GM19239 (cell line): ENCODE measurements at regions not wholly inside any gene's neighbourhood (a gene's known extent, or its start where the extent isn't known, plus 50 kb on each side); places are given as distances from the start of the nearest gene placed in this dataset.

Experiments used
- DNase-seq: peaks from one replicate; pipeline ENCODE4 v3.0.0; 2011; ENCODE audit warnings: low spot score; ENCODE audit not compliant: insufficient read length
- FAIRE-seq: peaks from 2 replicates; lab custom pipeline; 2011; peaks lifted over from hg19 to GRCh38; lab: Jason Lieb, UNC

DNA sequence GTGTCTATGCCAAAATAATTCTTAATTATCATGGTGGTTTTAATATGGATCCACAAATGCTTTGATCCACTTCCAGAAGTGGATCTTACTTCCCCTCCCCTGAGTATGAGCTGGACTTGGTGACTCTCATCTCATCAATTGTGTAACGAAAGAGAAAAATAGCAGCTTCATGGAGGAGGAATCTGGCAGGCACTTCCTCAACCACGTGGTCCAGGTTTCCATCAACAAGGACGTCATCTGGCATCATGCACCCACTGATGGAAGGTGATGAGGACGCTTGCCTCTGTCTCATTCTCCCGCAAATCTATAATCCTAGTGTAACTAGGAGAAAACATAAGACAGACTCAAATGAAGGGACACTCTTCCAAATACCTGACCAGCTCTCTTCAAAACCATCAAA lies 54.6 kb upstream of the S1PR3 start:
- FAIRE-seq = no peak
- DNase-seq = no peak

GRCh38 chr9:88937248-88937647 lies 54.0 kb upstream of the S1PR3 start:
- FAIRE-seq (no peak), DNase-seq (no peak)

DNA sequence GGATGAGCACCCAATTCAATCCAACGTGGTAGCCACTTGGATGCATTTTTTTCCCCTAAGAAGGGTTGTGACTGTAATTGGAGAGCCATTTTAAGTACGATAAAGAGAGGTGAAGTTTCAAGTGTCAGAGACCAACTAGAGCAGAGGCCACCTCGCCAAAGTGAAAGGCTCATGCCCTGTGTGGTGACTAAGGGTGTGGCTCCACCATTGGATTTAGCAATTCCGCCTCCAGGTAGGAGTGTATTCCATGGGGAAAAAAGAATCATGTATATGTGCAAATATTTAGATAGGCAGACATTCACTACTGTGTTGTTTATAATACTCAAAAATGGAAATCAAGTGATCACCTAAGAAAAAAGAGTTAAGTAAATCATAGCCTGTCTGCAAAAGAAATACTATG lies 53.1 kb upstream of the S1PR3 start:
- DNase-seq (no peak), FAIRE-seq (no peak)
